PC-9 (cell line): ENCODE measurements at regions not wholly inside any gene's neighbourhood (a gene's known extent, or its start where the extent isn't known, plus 50 kb on each side); places are given as distances from the start of the nearest gene placed in this dataset.

Experiments
- EZH2 ChIP-seq: fragments of 200-600 bp; sonication (generic); IDR thresholded peaks from 2 replicates; pipeline ENCODE4 v1.8.0; 2017; ENCODE audit warnings: antibody characterized with exemption, low read depth
- TF ChIP-seq, protein P1 (sequence below): fragments of 200-600 bp; sonication (generic); conservative IDR thresholded peaks from 2 replicates; pipeline ENCODE4 v1.6.1; 2017; ENCODE audit warnings: mixed run types, antibody characterized with exemption, mild to moderate bottlenecking, moderate library complexity

DNA sequence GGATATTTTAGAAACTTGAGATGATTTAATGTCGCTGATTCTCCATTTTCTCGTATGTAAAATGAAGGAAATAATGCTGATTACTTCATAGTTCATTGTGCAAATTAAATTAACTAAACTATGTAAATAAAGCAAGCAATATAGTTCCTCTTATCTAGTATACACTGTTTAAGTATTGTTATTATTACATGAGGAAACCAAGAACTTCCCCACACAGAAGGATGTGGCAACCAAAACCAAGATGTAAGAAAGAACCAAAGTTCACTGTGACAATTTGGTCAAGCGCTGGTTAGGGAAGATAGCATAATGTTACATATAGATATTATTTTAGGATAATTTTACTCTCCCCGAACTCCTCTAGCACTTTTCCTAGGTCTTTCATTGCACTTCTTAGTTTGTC is 103.2 kb downstream of the XKR3 start:
- TF ChIP-seq, protein P1, sequence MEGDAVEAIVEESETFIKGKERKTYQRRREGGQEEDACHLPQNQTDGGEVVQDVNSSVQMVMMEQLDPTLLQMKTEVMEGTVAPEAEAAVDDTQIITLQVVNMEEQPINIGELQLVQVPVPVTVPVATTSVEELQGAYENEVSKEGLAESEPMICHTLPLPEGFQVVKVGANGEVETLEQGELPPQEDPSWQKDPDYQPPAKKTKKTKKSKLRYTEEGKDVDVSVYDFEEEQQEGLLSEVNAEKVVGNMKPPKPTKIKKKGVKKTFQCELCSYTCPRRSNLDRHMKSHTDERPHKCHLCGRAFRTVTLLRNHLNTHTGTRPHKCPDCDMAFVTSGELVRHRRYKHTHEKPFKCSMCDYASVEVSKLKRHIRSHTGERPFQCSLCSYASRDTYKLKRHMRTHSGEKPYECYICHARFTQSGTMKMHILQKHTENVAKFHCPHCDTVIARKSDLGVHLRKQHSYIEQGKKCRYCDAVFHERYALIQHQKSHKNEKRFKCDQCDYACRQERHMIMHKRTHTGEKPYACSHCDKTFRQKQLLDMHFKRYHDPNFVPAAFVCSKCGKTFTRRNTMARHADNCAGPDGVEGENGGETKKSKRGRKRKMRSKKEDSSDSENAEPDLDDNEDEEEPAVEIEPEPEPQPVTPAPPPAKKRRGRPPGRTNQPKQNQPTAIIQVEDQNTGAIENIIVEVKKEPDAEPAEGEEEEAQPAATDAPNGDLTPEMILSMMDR, result no peak
- no peak for TF ChIP-seq EZH2
